ENCODE measurements at regions not wholly inside any gene's neighbourhood (a gene's known extent, or its start where the extent isn't known, plus 50 kb on each side); places are given as distances from the start of the nearest gene placed in this dataset.

GRCh38 chr5:6118691-6119090 lies 259.7 kb downstream of the MED10 start:
- H2BK20ac ChIP-seq (ENCODE audit: low read depth, low read length, poor library complexity, severe bottlenecking): no peak overlapping the region
- H3T11ph ChIP-seq (ENCODE audit: low read length): no peak overlapping the region
- H2BK15ac ChIP-seq (ENCODE audit: low read depth, low read length): no peak overlapping the region
- Mint-ChIP-seq H3K9me3 (peaks cover 11 to 12% of the 10 kb centered on the region in 2 experiments), H3K36me3 (ENCODE audit: insufficient read depth in 1 of 3, low read depth in 3 of 3) (peaks cover 3 to 10% (median 5%) of the 10 kb centered on the region in 3 experiments; a peak in 6 of 7 replicates), H3K4me1 (no peaks in the 10 kb centered on the region), H3K27ac (no peak overlapping the region), H3K27me3 (ENCODE audit: low read depth) (peaks cover 5% of the 10 kb centered on the region), H3K4me3 (no peak overlapping the region)
- no peaks in the 10 kb centered on the region for H3K23me2 ChIP-seq (ENCODE audit: insufficient read length, low read depth, low read length, poor library complexity, severe bottlenecking)
- no peak overlapping the region for H2BK120ac ChIP-seq (ENCODE audit: low read depth, low read length, poor library complexity, severe bottlenecking)
- no peak overlapping the region for H3K14ac ChIP-seq (ENCODE audit: insufficient read depth, low read length)
- no peak for TF ChIP-seq CTCF (conservative IDR thresholded peaks at IDR 0.05)
- no peak overlapping the region for H2BK5ac ChIP-seq (ENCODE audit: insufficient read length, low read length)
- no peak overlapping the region for H3K27ac ChIP-seq (ENCODE audit: insufficient read length, low read depth, low read length)
- H3K79me2 ChIP-seq (ENCODE audit: insufficient read depth, low read length): no peaks in the 10 kb centered on the region
- WGBS (ENCODE audit: extremely low coverage, insufficient read length, low lambda C conversion rate): no CpG with 5 or more reads among the region's 4 CpGs
- no peak overlapping the region for H3K4ac ChIP-seq (ENCODE audit: low read depth, low read length)
- no peak overlapping the region for H3K18ac ChIP-seq (ENCODE audit: insufficient read length, low read depth, low read length)
- H2BK12ac ChIP-seq (ENCODE audit: insufficient read length, low read depth, low read length): no peak overlapping the region
- no peaks in the 10 kb centered on the region for H3K79me1 ChIP-seq (ENCODE audit: insufficient read depth, low read depth, low read length, poor library complexity, severe bottlenecking)
- H4K8ac ChIP-seq (replicated peaks; ENCODE audit: insufficient read length, low read depth, low read length): no peak overlapping the region
- peaks cover 3% of the 10 kb centered on the region for H3K9me3 ChIP-seq (ENCODE audit: control insufficient read depth, low read depth, low read length)
- H4K20me1 ChIP-seq (ENCODE audit: control insufficient read depth, insufficient read depth, insufficient read length): no peaks in the 10 kb centered on the region
- H3K4me2 ChIP-seq (ENCODE audit: insufficient read depth, insufficient read length, low read length): no peak overlapping the region
- no peak overlapping the region for H3K56ac ChIP-seq (ENCODE audit: insufficient read length, low read depth, low read length)
- no peak overlapping the region for H2AFZ ChIP-seq (ENCODE audit: low read length)
- no peak overlapping the region for H2AK5ac ChIP-seq (ENCODE audit: insufficient read length, low read length)
- no peak overlapping the region for H3K9ac ChIP-seq (ENCODE audit: extremely low read depth, insufficient read length, low read length)
- H3K27me3 ChIP-seq (ENCODE audit: insufficient read depth, low read length): no peaks in the 10 kb centered on the region
- no peak overlapping the region for H3K23ac ChIP-seq (ENCODE audit: insufficient read length, low read depth, low read length)
- no peak for DNase-seq
- no peaks in the 10 kb centered on the region for H3K4me1 ChIP-seq (ENCODE audit: insufficient read depth, low read length)
- H4K5ac ChIP-seq (ENCODE audit: insufficient read length, low read depth, low read length): no peak overlapping the region
- H4K91ac ChIP-seq (ENCODE audit: insufficient read length, low read depth, low read length): no peak overlapping the region
